VCaP (cell line): ENCODE measurements at regions not wholly inside any gene's neighbourhood (a gene's known extent, or its start where the extent isn't known, plus 50 kb on each side); places are given as distances from the start of the nearest gene placed in this dataset.
"Not testable (repeated sequence)": the region's sequence is repeated elsewhere in the genome, so short reads cannot be mapped to it uniquely, and the experiment has no call there.

Experiments used
- H3K27ac ChIP-seq: fragments of 450-650 bp; 2 replicates; pipeline ENCODE4 v1.5.1; 2017

- not testable (repeated sequence) for H3K27ac ChIP-seq
Measured at GRCh38 chr2:111374734-111375133, 254.0 kb downstream of the BCL2L11 start.

- H3K27ac ChIP-seq: not testable (repeated sequence)
Measured at GRCh38 chr2:111375320-111375883, 254.7 kb downstream of the BCL2L11 start.

DNA sequence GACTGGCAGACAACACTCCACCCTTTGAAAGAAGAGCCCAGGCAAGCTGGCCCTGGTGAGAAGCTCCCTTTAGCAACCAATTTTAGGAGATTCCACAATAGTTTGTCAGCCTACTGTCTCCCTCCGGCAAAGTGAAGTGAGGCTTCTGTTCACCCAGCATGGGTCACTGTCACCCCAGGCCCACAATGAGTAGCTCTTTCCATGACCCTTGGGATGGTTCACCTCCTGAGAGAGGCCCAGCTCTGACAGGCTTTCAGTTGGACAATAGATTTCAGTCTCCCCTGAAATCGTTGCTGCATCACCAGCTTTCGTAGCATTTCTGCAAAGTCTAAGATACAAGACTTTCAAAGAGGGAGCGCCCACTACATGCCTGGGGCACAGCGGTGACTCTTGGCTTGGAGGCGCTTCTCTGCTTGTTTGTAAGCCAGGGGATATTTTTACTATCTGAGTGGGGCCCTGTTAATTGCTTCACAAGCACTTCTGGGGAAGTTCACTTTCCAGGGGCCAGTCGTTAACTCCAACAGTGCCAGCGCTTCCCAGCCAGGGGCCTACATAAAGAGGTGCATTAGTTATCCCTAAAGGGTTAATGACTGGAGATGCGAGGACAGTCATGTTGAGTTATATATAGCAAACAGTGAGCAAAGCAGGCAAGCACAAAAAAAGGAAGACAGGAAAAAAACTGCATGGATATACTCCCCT is 255.7 kb downstream of the BCL2L11 start:
- not testable (repeated sequence) for H3K27ac ChIP-seq

DNA sequence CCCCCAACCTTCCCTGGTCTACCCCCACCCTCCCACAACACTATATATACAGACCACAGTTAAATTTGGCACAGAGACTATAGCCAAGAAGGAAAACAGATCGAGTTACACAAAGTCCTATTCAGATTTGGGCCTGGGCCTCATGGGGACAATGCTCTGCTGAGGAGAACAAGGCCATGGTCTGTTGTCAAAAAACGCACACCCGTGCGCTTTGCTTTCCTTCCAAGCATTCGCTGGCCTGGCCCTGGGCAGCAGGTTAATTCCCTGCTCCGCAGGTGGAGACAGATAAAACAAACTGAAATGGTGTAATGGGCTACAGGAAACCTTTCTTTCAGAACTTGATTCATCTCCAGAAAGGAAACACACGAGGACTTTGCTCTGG is 256.2 kb downstream of the BCL2L11 start:
- not testable (repeated sequence) for H3K27ac ChIP-seq

- not testable (repeated sequence) for H3K27ac ChIP-seq
Measured at GRCh38 chr2:111377386-111377959, 256.8 kb downstream of the BCL2L11 start.

GRCh38 chr2:111378348-111378747 is 257.6 kb downstream of the BCL2L11 start:
- H3K27ac ChIP-seq: not testable (repeated sequence)

DNA sequence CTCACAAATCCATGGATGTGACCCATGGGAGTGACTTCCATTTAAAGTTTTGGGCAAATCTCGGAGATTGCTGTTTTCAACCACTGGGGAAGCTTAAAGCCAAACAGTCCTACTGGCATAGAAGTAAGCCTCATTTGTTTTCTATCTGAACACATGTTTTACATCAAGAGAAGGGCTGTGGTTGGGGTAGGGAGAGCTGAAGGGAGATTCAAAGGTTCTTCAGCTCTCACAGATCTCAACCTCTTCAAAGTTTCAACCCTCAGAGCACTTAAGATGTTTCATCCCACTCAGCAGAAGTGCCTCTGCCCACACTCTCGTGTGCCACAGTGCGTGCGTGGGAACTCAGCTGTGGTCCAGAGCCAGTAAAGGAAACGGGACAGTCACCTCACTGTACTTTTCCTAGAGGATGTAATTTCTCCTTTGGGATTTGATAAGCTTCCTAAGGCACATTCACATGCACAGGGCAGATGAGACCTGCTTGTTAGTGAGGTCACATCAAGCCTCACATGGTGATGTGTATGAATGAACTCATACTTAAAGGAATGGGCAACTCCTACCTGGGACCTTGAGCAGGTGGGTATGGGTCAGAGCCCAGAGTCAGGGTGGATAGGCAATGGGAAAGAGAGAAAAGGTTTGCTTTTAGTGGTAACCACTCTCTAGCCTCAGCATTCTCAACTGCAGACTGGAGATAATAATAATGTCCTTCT is 260.2 kb downstream of the BCL2L11 start:
- H3K27ac ChIP-seq: not testable (repeated sequence)

GRCh38 chr2:111381530-111382306 is 261.0 kb downstream of the BCL2L11 start:
- H3K27ac ChIP-seq: not testable (repeated sequence)

DNA sequence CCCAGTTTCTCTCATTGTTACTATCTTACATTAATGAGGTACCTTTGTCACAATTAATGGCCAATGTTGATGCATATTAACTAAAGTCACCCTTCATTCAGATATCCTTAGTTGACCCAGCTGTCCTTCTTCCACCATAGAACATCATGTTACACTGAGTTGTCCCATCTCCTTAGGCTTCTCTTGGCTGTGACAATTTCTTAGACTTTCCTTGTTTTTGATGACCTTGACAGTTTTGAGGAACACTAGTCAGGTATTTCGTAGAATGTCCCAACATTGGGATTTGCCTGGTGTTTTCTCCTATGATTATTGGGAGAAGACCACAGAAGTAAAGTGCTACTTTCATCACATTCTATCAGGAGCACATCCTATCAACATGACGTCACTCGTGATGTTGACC is 261.8 kb downstream of the BCL2L11 start:
- not testable (repeated sequence) for H3K27ac ChIP-seq

GRCh38 chr2:111383311-111383710 is 262.6 kb downstream of the BCL2L11 start:
- H3K27ac ChIP-seq: not testable (repeated sequence)

DNA sequence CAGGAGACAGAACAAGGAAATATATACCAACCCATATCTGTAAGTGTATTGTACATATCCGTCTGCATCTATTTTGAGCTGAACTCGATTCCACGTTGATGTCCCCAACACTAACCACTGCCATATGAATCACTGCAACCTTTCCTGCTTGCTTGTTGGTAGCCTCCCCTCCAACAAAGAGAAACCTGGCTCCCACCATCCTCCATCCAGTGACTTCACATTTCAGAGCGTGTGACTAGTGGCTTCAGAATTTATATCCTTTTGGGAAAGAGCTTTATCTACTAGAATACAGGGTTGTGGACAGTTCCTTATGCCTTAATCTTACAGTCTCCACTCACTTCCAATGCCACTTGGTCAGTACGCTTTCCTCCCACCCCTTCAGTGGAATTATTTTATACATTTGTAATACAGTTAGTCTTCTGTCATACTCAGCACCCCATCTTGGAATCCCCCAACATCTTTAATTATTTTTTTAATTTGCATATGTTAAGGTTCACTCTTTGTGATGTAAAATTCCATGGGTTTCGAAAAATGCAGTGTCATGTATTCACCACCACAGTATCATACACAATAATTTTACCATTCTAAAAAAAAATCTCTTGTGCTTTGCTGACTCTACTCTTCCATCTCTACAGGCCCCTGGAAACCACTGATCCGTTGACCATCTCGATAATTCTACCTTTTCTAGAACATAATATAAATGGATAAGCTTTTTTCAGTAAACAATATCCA is 264.7 kb downstream of the BCL2L11 start:
- H3K27ac ChIP-seq: not testable (repeated sequence)

DNA sequence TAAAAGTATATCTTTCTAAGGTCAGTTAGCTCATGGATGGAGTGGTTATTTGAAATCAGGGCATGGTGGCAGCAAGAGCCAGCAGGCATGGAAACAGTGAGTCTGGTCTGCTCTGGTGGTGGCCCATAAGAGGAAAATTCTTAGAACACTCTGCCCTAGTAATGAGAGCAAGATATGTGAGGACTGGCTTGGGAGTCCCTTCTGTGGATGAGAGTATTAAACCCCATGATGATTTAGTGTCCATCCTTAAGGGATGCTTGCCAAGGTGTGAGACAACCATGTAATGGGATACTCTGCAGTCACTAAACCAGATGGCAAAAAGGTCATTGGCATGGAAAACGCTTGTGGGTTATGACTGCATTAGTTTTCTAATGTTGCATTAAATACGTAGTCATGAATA is 269.9 kb downstream of the BCL2L11 start:
- not testable (repeated sequence) for H3K27ac ChIP-seq

- not testable (repeated sequence) for H3K27ac ChIP-seq
Measured at GRCh38 chr2:111395350-111396128, 274.8 kb downstream of the BCL2L11 start.

GRCh38 chr2:111400598-111401253 is 280.0 kb downstream of the BCL2L11 start:
- not testable (repeated sequence) for H3K27ac ChIP-seq

- not testable (repeated sequence) for H3K27ac ChIP-seq
Measured at GRCh38 chr2:111401270-111402140, 280.8 kb downstream of the BCL2L11 start.

- H3K27ac ChIP-seq: not testable (repeated sequence)
Measured at GRCh38 chr2:111402450-111402849, 281.7 kb downstream of the BCL2L11 start.

- not testable (repeated sequence) for H3K27ac ChIP-seq
Measured at GRCh38 chr2:111403287-111403686, 282.6 kb downstream of the BCL2L11 start.

- H3K27ac ChIP-seq: not testable (repeated sequence)
Measured at GRCh38 chr2:111406616-111407015, 285.9 kb downstream of the BCL2L11 start.

- not testable (repeated sequence) for H3K27ac ChIP-seq
Measured at GRCh38 chr2:111407632-111408194, 287.0 kb downstream of the BCL2L11 start.
